GM19452 (cell line): ENCODE measurements at regions not wholly inside any gene's neighbourhood (a gene's known extent, or its start where the extent isn't known, plus 50 kb on each side); places are given as distances from the start of the nearest gene placed in this dataset.
A peak's percentile ranks its signal among the peaks of the same experiment; 100 is the strongest.
"Not testable (repeated sequence)": the region's sequence is repeated elsewhere in the genome, so short reads cannot be mapped to it uniquely, and the experiment has no call there.

ENCODE experiments used
- ATAC-seq: cut with Tn5 transposase; IDR thresholded peaks from one replicate; pipeline ENCODE4 v1.9.1; 2021; ENCODE audit not compliant: unreplicated experiment

DNA sequence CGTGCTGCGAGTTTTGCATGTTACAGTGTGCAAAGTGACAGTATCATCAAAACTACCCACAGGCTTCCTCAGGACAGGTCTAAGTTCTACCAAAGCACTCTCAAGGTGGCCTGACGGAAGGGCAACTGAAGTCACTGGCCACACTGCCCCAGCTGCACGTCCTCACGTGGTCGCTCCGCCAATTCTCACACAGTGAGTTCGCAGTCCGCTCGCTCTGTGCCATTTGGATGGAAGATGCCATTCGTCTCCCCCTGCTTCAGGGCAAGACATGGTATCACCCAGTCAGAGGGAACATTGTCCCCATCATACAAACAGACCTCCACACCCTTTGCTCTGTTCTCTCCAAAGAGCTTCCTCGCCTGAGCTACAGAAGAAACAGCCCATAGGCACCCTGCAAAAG, 109.6 kb upstream of the COBL start:
- no peak for ATAC-seq

DNA sequence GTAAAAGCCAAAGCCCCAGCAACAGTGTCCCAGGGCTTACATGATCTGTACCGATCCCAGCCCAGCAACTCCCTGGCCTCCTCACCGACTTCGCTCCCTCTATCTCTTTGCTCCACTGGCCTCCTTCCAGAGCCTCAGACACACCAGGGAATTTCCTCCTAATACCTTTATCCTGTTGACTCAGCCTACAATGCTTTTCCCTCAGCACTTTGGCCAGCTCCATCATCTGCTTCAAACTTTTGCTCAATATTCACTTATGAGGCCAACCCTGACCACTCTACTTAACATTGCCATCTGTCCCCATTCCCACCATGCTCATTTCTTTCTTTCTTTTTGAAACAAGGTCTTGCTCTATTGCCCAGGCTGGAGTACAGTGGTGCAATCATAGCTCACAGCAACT, 93.3 kb upstream of the COBL start:
- not testable (repeated sequence) for ATAC-seq

- not testable (repeated sequence) for ATAC-seq
These were observed 81.0 kb upstream of the COBL start for GRCh38 chr7:51397608-51398007.

GRCh38 chr7:51393003-51393402, 76.4 kb upstream of the COBL start:
- ATAC-seq: not testable (repeated sequence)

- ATAC-seq: not testable (repeated sequence)
These were observed 73.3 kb upstream of the COBL start for GRCh38 chr7:51389952-51390351.

- ATAC-seq: not testable (repeated sequence)
These were observed 72.7 kb upstream of the COBL start for GRCh38 chr7:51389216-51389812.

DNA sequence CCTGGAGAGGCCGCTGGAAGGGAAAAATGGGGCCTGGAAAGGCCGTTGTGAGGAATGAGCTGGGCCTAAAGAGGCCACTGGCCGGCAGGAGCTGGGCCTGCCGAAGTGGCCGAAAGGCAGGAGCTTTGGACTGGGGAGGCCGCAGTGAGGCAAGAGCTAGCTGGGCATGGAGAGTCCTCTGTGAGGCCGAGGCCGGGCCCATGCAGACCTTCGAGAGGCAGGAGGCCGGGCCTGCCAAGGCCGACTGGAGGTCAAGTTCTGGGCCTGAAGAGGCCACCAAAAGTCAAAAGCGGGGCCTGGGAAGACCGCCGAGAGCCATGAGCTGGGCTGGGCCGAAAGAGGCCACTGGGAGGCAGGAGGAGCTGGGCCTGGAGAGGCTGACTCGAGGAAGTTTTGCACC, 71.6 kb upstream of the COBL start:
- ATAC-seq: not testable (repeated sequence)

- not testable (repeated sequence) for ATAC-seq
These were observed 70.4 kb upstream of the COBL start for GRCh38 chr7:51386806-51387568.

GRCh38 chr7:51386184-51386583, 69.6 kb upstream of the COBL start:
- not testable (repeated sequence) for ATAC-seq

DNA sequence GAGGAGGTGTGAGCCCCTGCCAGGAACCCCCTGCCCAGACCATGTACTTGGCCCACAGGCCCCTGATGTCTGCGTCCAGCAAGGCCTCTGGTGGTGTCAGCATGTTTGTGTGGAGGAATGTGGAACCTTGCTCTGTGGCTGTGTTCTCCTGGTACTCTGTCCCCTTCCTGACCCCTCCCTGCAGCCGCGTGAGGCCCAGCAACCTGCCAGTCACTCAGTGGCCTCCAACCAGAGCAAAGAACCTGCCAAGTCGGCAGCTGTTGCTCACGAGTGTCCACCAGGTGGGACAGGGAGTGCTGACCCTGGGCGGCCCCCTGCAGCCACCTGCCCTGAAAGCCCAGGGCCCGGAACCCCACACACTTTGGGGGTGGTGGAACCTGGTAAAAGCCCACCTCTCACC, 65.6 kb upstream of the COBL start:
- not testable (repeated sequence) for ATAC-seq

- ATAC-seq: no peak
These were observed 59.9 kb upstream of the COBL start for GRCh38 chr7:51376420-51377092.

DNA sequence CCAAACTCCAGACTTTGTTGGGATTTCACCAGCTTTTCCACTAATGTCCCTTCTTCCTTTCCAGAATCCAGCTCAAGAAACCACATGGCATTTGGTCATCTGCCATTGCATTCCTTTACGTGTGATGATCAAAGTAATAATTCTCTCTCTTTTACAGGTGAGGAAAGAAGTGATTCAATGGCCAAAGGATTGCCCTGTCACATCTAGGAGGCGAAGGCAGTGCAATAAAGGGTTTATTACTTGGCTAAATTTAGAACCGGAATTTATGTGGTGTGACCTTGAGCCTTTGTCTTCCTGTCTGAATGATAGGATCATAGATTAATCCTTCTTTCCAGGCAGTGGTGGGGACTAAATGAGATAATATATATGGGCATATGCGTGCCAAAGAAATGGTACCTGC, 58.3 kb upstream of the COBL start:
- ATAC-seq: no peak

DNA sequence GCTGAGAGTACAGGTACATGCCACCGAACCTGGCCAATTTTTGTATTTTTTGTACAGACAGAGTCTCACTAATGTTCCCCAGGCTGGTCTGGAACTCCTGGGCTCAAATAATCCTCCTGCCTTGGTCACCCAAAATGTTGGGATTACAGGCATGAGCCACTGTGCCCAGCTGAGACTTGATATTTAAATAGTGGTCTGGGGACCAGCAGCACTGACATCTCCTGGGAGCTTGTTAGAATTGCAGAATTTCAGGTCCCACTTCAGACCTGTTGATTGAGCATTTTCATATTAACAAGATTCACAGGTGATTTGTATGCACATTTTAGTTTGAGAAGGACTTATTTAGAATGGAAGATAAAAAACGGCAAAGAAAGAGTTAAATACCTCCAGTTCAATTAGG, 57.0 kb upstream of the COBL start:
- ATAC-seq: not testable (repeated sequence)

DNA sequence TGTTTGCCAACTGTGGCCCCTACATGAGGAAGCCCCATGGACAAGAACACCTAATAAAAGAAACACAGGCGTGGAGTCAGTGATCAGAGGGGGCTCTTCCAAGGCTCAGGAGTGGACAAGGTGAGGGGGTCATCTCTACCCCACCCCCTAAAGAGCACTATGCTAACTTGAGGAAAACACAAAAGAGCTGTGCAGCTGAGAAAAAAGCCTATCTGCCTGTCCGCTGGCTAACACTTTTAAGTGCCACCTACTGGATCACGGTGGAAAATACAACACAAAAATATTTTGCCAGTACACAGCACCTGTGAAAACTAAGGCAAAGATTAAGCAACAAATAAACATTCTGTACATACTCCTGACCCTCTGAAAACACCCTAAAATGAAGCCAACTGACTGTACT, 53.1 kb upstream of the COBL start:
- ATAC-seq: no peak

- not testable (repeated sequence) for ATAC-seq
These were observed 52.6 kb upstream of the COBL start for GRCh38 chr7:51369228-51369627.

DNA sequence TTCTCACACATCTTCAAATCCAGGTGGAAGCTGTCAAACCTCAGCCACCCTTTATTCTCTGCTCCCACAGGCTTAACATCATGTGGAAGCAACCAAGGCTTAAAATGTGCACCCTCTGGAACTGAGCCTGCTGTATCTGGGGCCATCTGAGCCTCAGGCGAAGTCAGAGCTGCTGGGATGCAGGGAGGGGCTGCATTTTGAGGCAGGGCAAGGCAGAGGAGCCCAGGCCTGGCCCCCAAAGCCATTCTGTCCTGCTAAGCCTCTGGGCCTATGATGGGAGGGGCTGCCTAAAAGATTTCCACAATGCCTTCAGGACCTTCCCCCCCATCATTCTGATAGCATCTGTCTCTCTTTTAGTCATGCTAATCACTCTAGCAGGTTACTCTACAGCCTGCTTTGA, 51.7 kb upstream of the COBL start:
- ATAC-seq: no peak

DNA sequence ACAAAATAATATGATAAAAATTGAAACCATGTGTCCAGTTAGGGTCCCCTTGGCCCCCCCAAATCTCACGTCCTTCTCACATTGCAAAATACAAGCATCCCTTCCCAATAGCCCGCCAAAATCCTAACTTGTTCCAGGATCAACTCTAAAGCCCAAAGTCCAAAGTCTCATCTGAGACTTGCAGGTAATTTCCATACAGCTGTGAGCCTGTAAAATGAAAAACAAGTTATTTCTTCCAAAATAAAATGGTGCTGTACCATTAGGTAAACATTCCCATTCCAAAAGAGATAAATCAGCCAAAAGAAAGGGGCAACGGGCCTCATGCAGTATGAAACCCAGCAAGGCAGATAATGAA, 51.0 kb upstream of the COBL start:
- ATAC-seq: no peak

- peak; percentile 72 for ATAC-seq
These were observed 50.5 kb upstream of the COBL start for GRCh38 chr7:51366930-51367613.
